HT-29 (cell line): ENCODE measurements at regions not wholly inside any gene's neighbourhood (a gene's known extent, or its start where the extent isn't known, plus 50 kb on each side); places are given as distances from the start of the nearest gene placed in this dataset.

Experiments used
- DNase-seq: peaks from one replicate; pipeline ENCODE4 v3.0.0-alpha.2; 2015; ENCODE audit warnings: low spot score

DNA sequence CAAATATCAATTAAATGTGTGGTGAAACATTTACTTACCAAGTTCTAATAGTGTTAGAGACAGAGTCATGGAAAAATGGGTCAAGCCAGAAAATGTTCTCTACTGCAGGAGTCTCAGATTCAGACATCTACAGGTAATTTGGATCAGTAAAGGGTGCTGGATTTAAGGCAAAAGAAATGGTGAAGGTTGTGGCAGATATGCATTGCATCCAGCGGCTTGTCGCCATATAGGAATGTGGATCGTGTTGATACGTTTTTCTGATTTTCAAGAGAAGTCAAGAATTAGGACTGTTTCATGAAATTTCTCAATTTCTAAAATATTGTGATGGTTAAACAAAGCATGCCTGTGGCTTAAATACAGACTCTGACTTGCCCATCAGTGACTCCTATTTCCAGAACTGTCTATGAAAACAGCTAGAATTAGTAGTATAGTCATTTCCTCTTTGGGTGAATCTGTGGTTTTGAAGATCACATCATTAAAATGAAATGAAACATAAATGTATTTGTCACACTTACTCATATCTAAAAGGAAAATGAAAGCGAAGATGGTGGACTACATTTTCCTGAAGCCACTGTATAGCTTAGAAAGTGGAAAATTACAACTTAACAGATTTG lies 110.1 kb upstream of the VEGFC start:
- DNase-seq = no peak

DNA sequence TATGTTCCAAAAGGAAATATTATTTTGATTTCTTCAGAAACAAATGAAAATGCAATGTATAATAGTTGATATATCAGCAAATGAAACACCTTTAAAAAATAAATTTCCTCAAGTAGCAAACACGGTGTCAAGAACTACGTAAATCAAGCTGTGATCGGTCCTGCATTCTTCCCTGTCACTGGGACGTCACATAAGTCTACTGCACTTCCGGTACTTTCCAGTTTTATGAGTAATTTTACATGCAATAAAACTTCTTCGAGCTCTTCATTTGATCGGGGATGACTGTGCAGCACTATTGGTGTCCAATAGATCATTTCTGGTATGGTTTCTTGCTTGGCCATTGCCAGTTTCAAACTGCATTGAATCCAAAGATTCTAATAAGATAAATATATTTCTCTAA lies 114.0 kb upstream of the VEGFC start:
- no peak for DNase-seq

DNA sequence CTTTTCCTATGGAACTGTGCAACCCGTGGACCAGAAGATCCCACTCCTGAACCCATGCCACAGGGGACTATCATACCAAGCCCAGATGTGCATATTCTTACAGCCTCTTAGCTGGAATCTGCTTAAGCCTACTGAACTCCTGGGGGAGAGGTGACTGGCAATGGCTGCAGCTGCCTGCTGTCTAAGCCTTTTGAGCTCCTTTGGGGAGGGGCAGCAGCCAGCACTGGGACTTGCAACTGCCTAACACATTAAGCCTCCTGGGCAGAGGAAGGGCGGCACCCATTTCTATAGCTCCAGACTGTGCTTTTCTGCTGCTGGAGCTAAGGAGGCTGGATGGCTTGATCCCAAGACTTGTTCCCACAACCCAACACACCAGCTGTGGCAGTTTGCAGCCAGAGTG lies 117.9 kb upstream of the VEGFC start:
- DNase-seq = no peak

DNA sequence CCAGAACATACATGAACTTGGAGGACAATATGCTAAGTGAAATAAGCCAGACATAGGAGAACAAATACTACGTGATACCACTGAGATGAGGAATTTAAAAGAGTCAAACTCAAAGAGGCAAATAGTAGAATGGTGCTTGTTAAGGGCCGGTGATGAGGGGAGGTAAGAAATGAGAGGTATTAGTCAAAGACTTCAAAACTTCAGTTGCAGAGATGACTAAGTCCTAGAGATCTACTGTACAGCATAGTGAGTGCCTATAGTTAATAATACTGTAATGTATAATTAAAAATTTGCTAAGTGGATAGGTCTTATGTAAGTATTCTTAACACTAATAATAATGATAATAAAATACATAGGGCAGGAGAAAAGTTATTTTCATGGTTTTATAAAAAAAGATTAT lies 126.9 kb upstream of the VEGFC start:
- DNase-seq = no peak

DNA sequence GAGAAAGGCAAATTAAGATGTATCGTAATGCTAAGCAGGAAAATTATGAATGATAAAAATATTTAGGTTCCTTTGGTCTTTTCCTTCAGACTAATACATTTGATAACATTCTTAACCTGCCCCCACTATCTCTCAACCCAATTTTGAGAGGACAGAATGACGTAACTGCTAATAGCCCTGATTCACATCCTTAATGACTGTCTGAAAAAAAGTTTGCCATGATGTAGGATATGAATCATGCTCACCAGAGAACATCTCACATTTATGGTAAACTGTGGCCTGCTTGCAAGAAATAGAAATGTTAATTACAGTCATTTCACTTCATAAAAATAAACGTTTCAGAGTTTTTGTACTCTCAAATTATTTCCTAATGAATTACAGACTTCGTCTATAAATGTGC lies 128.0 kb upstream of the VEGFC start:
- DNase-seq = no peak

DNA sequence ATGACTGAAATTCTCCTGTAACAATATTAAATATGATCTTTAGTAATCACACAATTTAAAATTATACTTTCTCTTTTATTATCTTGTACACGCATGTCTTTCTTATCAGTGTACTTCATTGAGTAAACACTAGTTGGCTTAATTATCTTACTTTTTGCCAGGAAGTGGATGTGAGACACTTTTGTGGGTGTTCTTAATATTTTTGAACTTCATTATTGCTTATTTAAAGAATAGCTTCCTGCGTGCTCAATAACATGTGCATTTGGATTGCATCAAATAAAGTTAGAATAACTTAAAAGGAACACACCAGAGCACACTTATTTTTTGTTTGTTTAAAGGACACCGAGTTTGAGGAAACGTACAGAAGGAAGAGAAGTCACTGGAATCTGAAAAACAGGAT lies 128.5 kb upstream of the VEGFC start:
- DNase-seq = no peak

DNA sequence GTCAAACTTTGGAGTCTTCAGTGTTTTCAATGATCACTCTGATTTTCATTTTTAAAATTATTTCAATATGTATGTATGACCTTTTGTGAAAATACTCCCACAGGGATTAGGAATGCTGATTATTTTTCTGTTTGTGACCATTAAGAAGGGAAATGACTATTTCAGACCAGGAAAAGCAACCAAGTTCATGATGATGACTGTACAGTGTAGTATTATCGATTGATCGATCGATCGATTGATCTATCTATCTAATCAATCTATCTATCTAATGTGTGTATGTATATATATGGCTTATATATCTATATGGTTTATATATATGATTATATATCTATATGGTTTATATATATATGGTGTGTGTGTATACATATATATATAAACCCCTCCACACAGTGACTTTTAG lies 131.5 kb upstream of the VEGFC start:
- no peak for DNase-seq

DNA sequence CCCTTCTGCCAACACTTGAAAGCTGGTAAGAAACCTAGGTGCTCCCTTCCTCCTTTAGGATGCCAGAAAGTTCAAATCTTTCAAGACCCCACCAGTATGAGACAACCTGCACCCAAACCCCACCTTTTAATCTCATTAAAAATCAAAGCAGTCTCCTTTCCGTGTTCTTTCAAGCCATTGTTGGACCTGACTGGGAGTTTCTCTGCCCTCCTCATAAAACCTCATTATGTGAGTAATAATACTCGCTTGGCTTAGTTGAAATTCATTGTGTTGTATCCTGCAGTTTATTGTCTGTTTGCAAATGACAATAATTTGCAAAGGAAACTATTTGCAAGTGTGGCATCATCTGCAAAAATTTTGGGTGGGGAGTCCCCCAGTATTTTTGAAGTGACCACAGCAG lies 133.2 kb upstream of the VEGFC start:
- DNase-seq = no peak

DNA sequence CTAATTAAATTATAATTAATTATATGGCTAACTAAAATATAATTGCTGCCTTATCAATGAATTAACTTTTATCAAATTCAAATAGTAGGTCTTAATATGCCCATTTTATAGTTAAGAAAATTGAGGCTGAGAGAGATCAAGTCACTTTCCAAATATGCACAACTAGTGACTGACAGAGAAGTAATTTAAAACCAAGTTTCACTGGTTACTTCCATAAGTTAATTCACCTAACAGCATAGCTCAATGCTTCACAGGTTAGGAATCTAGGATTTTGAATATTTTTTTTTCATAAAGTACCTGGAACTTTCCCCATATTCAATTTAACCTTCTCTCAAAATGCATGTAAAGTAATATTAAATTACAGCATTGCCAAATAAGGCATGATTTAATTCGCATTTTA lies 134.4 kb upstream of the VEGFC start:
- DNase-seq = no peak

DNA sequence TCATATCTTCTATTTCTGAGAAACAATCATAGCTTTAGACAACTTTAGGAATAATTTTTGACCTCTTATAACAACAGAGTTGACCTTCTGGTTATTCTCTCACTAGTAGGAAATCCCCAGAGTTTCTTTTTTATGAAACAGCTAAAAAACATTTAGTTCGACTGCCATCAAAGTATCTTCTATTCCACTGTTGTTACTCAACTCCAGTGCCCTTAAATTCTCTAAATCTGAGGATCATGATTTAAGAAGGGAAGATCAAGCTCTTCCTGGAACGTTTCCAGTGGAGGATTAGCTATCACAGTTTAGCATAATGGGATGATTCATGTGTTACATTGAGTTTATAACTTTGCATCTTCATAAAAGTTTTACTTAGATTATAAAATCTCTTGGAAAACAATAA lies 134.9 kb upstream of the VEGFC start:
- no peak for DNase-seq

DNA sequence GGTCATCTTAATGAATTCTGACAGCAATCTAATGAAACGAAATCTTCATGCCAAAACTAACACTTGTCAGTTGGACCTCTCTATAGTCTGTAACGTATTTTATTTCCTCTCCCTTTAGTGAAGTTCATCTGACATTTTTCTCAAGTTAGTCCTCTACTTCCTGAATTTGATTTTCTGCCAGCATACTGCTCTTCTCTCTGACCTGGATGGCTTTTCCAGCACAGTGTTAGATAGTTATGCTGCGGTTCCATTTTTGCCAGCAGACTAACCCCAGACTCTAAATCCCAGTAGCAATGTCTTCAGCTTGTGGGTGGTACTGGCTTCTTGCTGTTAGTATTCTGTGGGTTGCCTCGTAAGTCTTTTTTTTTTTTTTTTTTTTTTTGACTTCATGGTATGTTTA lies 146.7 kb upstream of the VEGFC start:
- DNase-seq = no peak

DNA sequence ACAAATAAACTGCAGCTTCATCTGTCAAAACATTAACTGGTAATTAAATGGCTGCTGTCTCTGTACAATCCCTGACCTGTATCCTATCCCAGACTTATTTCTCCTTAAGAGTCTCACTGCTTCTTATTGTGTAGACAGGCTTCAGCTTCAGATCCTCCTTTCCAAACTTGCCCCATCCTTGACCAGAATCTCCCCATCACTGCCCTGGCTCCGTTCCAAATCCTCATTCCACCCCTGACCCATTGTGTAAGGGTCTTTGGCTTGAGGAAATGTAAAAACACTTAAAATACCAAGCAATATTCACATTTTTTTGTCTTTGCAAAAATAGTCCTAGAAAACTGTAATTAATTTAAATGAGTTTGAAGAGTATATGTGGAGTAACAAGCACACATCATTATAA lies 152.6 kb upstream of the VEGFC start:
- DNase-seq = no peak

DNA sequence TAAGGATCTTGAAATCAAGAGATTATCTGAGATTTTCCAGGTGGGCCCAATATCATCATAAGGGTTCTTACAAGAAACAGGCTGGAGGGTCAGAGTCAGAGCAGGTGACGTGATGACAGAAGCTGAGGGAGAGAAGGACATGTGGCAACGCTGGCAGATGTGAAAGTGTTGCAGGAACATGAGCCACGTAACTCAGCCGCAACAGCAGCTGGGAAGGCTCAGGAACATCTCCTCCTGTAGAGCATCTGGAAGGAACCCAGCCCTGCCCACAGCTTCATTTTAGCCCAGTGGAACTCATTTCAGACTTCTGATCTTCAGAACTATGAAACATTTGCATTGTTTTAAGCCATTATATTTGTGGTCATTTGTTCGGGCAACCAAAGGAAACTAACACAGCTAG lies 156.3 kb upstream of the VEGFC start:
- DNase-seq = no peak

DNA sequence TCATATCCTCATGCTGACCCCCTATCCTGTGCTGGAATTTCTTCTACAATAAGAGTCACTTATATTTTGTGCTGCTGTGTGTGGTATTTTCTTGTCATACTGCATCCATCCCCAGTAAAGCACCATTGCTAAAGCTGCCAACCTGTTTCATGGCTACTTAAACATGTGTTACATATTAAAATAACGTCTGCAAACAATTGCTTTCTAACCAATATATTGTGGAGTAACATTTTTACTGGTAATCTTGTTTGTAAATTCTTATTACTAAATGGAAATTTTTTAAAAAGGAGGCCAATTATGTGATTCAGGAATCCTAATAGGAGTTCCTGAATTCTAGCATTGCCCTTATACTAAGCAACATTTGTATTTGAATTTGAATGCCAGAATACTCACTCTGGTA lies 160.3 kb upstream of the VEGFC start:
- DNase-seq = no peak

DNA sequence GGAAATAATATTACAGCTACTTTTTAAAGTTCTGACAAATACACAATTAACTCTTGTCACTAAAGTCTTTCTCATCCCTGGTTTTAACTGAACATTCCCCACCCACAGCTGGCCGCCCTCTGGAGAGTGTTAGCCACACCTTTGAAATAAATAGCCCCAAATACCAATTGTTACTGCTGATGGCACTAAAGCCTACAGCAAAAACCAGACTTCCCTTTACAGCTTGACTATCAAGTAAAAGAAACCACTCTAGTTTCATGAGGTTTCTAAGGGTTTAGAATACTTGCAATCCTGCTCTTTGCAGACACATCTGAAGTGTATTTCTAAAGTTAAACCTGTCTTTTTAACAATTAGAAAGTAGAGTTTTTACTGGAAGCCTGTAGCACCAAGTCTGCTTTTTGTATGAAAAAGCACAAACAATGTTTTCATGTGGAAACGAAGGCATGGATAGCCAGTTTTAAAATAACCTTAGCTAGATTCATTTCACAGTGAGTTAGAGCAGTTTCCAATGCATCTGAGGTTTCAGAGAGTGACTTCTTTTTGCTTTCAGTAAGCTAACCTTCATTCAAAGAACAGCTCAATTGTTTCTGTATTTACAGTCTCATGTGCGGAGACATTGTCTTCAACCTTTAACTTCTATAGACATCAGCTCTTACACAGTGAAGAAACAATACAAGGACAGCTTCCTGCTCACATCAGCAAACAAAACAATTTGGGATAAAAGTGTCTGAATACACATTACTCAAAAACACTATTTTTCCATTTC lies 164.8 kb upstream of the VEGFC start:
- no peak for DNase-seq

DNA sequence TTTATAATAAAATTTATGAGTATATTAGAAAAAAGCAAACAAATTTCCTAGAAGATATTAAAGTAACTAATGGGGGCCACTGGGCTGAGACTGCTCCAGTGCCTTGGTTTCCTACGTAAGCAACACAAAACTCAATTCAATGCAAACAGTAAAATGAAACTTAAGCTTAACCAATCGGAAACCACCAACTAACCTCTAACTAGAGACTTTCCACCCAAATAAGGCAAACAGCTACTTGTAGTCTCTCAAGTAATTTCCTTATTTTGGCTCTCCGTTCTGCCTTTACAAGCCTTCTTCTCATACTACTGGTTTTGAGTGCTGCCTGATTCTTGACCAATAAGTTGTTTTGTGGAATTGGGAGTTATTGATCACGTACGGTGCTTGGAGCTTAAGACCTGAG lies 167.3 kb upstream of the VEGFC start:
- DNase-seq = no peak

DNA sequence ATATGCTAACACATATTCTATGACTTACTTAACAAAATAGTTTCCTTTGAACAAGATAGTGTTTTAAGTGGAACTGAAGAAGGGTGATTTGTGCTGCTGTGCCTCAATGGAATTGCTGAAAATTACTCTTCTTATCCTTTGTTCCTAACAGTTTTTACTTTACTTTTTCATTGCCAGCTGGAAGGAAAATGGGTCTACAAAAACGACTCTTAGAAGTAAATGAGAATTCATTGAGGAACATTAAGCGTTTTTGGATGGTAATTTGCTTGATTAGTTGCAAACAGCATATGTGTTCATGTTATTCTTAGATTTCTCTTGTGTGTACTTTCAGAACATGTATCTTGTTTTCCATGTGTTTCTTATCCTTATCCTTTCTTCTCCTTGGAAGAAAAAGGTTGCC lies 170.4 kb upstream of the VEGFC start:
- no peak for DNase-seq

DNA sequence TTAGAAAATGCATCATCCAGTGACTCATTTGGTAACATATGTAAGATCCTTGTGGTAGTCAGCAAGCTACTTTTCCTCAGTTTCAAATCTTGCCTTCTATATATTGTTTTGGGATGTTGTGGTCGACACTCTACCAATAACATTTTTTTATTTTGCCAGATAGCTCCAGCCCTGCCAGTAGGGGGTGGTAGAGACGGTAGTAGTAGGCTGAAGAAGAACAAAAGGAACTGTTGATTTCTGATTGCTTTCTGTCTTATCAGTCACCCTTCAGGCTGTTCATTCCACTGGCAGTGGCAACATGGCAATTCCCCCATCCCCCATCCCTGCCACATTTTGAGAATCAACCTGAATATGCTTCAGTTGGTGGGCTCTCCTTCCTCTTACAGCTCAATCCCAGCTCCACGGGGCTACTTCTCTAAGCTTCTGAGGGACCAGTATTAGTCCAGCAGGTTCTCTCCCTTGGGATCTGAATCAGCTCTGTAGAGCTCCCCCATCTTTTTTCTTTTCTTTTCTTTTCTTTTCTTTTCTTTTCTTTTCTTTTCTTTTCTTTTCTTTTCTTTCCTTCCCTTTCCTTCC lies 171.5 kb upstream of the VEGFC start:
- DNase-seq = no peak

DNA sequence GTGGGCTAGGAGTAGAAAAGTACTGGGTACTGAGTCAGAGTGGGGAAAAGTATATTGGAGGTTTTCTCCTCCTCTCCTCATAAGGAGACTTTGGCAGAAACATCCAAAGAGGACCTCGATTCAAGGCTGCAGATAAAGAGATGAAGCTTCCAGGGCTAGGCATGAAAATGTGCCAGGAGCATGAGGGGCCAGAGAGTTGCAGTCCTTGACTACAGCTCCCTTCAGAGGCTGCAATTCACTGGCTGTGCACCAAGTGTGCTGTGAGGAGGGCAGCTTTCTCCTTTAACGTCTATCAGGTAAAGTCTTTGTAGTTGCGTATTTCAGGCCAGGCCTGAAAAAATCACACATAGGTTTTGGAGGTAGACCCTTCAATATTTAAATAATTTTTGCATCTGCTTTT lies 174.9 kb upstream of the VEGFC start:
- DNase-seq = no peak

DNA sequence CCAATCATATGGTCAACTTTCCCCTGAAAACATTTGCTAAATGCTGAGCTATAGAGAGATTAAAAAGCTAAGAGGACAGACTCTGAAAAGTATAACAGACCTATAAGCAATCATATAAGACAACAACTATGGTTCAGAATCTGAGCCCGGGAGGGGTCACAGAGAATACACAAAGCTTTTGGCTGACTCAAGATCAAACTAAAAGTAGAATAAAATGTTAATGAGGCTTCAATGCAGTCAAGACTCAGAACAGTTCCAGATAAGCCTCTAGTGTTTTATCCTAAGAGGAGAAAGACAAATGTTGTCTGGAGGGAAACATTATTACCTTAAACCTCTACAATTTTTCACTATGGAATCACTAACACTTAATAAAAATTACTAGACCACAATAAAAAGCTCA lies 175.4 kb upstream of the VEGFC start:
- no peak for DNase-seq

DNA sequence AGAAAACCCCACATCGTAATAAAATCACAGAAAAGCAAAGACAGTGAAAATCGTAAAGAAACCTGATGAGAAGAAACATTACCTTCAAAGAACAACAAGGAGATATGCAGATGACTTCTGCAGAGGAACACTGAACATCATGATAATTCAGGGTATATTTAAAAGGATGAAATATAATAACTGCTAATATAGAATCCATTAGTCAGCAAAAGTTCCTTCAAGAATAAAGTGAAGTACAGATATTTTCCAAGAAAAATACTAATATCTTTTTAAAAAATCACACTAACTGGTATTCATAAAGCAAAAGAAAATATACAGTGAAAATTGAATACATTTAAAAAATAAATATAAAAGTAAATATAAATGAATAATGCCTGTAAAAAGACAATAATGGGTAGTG lies 176.3 kb upstream of the VEGFC start:
- DNase-seq = no peak

DNA sequence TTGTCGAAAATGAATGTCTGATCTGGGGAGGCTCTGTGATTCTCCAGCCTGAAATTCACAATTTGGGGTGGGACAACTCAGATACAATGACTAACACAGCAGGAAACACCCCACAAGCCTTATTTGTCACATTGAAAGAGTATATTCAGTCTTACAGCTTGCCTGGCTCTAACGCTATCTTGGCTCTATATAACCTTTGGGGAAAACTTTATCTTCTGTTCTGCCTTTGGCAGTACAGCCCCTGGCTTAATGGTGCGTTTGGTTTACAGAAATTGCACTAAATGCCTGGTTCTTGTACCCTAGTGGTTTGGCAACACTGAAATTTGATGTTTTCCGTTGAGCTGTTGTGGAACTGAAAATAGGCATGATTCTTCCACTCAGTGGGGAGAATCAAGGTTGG lies 178.1 kb upstream of the VEGFC start:
- no peak for DNase-seq

DNA sequence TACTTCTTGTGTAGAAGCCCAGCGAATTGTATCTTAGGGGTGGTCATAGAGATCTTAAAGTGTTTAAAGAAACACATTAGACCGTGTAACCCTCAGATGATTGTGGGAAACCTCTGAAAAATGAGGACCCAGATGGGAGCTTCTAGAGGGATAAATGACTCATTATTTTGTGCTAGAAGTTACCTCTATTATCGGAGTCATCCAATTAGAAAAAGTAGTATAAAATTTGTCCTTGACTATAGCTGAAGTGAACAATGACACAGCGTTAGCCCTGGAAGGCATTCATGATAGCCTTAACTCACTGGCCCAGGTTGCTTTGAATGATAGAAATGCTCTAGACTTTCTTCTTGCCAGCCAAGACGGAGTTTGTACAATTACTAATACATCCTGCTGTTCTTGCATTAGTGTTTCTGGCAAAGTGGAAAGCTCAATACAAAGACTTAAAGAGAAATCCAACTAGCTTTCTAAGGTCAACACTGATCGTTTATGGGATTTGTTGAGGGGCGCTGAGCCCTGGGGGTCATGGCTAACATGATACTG lies 178.9 kb upstream of the VEGFC start:
- no peak for DNase-seq
